ENCODE measurements at regions not wholly inside any gene's neighbourhood (a gene's known extent, or its start where the extent isn't known, plus 50 kb on each side); places are given as distances from the start of the nearest gene placed in this dataset.

- TF ChIP-seq, protein P1, sequence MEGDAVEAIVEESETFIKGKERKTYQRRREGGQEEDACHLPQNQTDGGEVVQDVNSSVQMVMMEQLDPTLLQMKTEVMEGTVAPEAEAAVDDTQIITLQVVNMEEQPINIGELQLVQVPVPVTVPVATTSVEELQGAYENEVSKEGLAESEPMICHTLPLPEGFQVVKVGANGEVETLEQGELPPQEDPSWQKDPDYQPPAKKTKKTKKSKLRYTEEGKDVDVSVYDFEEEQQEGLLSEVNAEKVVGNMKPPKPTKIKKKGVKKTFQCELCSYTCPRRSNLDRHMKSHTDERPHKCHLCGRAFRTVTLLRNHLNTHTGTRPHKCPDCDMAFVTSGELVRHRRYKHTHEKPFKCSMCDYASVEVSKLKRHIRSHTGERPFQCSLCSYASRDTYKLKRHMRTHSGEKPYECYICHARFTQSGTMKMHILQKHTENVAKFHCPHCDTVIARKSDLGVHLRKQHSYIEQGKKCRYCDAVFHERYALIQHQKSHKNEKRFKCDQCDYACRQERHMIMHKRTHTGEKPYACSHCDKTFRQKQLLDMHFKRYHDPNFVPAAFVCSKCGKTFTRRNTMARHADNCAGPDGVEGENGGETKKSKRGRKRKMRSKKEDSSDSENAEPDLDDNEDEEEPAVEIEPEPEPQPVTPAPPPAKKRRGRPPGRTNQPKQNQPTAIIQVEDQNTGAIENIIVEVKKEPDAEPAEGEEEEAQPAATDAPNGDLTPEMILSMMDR (IDR thresholded peaks at IDR 0.05; ENCODE audit: partially characterized antibody, unreplicated experiment) = no peak
- H3K36me3 Mint-ChIP-seq (ENCODE audit: unreplicated experiment) = no peaks in the 10 kb centered on the region
- H3K9me3 Mint-ChIP-seq (ENCODE audit: unreplicated experiment) = no peaks in the 10 kb centered on the region
Measured at GRCh38 chr10:6770846-6771245, 190.8 kb upstream of the PRKCQ start.

DNA sequence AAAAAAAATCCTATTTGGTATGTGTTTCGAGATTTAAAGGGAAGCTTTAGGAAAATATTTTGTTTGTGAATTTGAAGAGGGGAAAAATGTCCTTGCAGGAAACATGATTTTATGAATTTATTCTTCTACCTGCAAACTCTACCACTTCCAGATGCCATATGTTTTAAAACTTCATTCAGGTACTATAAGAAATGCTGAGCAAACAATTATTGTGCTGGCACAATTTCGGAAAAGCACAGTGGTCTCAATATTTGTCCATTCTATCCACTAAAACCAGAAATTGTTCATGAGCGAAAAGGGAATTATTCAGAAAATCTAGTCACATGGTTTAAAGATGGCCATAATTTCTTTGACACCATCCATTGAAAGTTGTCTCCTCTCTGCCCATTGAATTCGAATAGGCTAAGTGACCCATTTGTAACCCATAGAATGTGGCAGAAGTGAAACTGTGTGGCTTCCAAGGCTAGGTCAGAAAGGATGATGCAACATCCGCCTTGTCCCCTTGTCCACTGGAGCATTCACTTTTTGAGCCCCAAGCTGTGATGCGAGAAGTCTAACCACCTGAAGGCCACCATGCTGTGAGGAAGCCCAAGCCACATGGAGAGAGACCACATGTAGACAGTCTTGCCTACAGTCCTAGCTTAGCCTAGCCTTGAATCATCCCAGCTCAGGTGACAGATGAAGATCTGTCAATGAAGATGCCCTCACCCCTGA is 189.8 kb upstream of the PRKCQ start:
- Mint-ChIP-seq H3K27me3 (ENCODE audit: unreplicated experiment) (peaks cover 2% of the 10 kb centered on the region), H3K9me3 (ENCODE audit: unreplicated experiment) (no peaks in the 10 kb centered on the region), H3K27ac (ENCODE audit: unreplicated experiment) (no peak overlapping the region), H3K36me3 (ENCODE audit: unreplicated experiment) (no peaks in the 10 kb centered on the region), H3K4me1 (ENCODE audit: low read depth, unreplicated experiment) (peaks cover 2% of the 10 kb centered on the region), H3K4me3 (ENCODE audit: unreplicated experiment) (no peak overlapping the region)
- no peak for DNase-seq
- TF ChIP-seq, protein P1 (IDR thresholded peaks at IDR 0.05; ENCODE audit: partially characterized antibody, unreplicated experiment) = no peak

More at GRCh38 chr10:6770846-6771245, 190.8 kb upstream of the PRKCQ start:
- DNase-seq = no peak
- Mint-ChIP-seq H3K4me3 (ENCODE audit: unreplicated experiment) (no peak overlapping the region), H3K27ac (ENCODE audit: unreplicated experiment) (no peak overlapping the region), H3K27me3 (ENCODE audit: unreplicated experiment) (peaks cover 2% of the 10 kb centered on the region), H3K4me1 (ENCODE audit: low read depth, unreplicated experiment) (peaks cover 2% of the 10 kb centered on the region)

- Mint-ChIP-seq H3K27me3 (ENCODE audit: unreplicated experiment) (no peaks in the 10 kb centered on the region), H3K4me1 (ENCODE audit: low read depth, unreplicated experiment) (peaks cover 7% of the 10 kb centered on the region), H3K36me3 (ENCODE audit: unreplicated experiment) (no peaks in the 10 kb centered on the region), H3K9me3 (ENCODE audit: unreplicated experiment) (no peaks in the 10 kb centered on the region), H3K4me3 (ENCODE audit: unreplicated experiment) (no peak overlapping the region), H3K27ac (ENCODE audit: unreplicated experiment) (no peak overlapping the region)
- TF ChIP-seq, protein P1 (IDR thresholded peaks at IDR 0.05; ENCODE audit: partially characterized antibody, unreplicated experiment) = no peak
- DNase-seq = no peak
Measured at GRCh38 chr10:6766131-6766801, 186.2 kb upstream of the PRKCQ start.

DNA sequence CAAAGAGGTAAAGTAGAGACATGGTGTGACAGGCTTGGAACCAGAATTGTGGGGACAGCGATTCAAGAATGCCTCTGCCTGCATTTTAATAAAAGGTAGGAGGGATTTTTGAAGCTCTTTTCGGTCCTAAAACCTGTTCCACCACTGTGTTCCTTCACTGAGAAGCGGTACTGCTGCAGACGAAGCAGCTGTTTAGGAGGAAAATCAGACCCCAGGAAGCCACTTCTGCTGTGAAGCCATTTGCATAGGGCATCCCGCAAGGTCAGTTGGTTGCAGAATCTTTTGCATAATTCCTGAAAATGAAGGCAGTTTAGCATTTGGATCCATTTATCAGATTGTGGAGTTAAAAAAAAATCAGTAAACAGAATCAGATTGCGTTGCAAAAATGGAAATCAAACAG is 183.3 kb upstream of the PRKCQ start:
- Mint-ChIP-seq H3K4me1 (ENCODE audit: low read depth, unreplicated experiment) (peaks cover 7% of the 10 kb centered on the region), H3K4me3 (ENCODE audit: unreplicated experiment) (no peak overlapping the region)
- DNase-seq = no peak

More for the DNA sequence above, 183.3 kb upstream of the PRKCQ start:
- Mint-ChIP-seq H3K27ac (ENCODE audit: unreplicated experiment) (no peak overlapping the region), H3K27me3 (ENCODE audit: unreplicated experiment) (no peaks in the 10 kb centered on the region), H3K36me3 (ENCODE audit: unreplicated experiment) (peaks cover 6% of the 10 kb centered on the region), H3K9me3 (ENCODE audit: unreplicated experiment) (no peaks in the 10 kb centered on the region)
- TF ChIP-seq, protein P1 (IDR thresholded peaks at IDR 0.05; ENCODE audit: partially characterized antibody, unreplicated experiment) = no peak

Measured in glutamatergic neuron (in vitro differentiated cells).